ENCODE measurements at regions not wholly inside any gene's neighbourhood (a gene's known extent, or its start where the extent isn't known, plus 50 kb on each side); places are given as distances from the start of the nearest gene placed in this dataset.

DNA sequence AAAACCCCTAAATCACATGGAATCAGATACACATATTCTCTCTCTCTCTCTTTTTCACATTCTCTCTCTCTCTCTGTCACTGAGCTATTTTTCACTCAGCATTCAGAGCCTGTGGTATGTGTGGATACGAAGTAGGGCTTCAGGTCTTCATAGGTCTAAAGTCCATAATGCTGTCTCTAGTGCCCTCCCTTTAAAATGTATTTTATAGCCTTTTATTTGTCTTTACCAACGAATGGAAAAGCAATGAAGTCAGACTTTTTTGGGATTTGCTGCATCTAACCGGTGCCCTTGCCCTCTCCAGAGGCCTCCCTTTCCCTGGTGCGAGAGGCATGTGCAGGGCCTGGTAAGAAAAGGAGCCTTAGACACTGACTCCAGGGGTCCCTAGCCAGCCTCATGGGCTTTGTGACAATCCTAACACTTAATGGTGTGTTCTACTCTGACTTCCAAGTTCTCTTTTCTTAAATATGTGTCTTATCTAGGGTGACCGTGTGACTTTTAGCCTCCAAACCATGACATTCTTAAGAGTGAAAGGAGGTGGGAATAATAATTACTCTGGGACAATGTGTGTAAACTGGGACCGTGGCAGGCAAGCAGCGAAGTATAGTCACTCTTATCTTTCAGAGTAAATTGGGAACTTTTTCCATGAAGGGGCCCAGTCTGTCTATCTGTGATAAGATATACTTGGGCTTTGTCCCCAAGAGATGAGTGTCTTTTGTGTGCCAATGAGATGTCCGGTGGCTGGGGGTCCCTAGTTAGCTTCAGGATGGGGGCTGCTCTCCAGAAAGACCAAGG, 101.1 kb downstream of the B3GNT2 start:
- DNase-seq, result no peak

DNA sequence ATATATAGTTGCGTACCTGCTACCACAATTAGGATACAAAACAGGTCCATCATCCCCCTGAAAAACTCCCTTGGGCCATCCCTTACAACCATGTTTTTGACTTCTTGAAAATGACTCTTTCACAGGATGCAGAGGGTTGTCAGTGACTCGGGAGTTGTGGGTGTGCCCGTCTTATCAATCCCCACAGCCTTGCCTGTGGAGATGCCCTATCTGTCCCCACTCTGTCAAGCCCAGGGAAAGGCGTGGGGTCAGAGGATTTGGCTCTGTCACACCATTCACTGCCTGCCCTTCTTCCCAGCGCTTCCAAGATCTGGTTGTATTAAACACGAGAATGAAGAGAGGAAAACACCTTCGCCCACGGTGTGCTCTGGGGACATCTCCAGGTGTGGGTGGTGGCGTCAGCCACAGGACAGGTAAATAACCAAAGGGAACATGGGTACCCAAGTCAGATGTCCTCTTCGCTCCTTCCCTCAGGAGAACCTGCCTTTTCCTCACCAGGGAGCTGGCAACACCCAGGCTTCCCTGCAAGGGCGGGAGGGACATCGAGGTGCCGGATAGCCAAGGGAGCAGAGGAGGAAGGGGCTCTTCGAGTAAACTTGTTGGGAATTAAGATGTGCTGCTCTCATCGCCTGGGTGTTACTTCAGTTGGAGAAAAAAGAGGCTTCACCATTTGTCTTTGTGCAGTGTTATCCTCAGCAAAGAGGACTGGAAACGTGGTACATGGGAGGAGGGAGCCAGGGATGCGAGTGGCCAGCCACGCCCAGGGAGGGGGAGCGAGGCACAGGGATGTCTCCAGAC, 100.3 kb downstream of the B3GNT2 start:
- no peak for DNase-seq

DNA sequence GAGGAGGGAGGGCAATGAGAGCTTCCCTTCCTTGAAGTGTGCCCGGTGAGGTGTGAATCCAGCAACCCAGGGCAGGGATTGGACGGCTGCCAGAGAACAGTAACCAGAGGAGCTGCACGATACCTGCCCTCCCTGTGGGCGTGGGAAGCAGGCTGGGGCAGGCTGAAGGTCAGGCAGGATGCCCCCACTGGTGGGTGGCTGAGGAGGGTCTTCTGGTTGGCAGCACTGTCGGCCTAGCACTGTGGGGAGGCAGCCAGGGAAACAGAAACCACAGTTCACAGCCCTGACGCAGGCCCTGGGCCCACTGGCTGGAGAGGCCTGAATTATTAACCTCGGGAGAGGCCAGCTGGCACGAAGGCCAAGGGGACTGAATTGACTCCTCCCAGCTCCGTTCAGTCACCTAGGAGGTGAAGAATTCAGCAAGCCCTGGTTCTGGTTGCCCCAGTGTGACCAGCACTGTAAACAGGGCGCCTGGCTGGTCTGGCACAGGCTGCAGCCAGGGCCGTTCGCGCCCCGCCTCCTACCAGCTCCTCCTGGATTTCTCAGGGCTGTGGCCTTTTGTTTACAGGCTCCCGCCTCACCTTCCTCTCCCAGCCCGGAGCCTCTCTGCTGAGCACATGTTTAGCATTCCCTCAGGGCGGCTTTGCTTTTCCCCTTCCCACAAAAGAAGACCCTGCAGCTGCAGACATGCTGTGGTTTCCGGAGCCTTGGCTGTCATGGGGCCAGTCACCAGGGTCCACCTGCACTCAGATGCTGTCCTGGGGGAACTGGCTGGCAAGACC, 97.8 kb downstream of the B3GNT2 start:
- DNase-seq, result peak in 1 of 2 experiments; percentile 28

DNA sequence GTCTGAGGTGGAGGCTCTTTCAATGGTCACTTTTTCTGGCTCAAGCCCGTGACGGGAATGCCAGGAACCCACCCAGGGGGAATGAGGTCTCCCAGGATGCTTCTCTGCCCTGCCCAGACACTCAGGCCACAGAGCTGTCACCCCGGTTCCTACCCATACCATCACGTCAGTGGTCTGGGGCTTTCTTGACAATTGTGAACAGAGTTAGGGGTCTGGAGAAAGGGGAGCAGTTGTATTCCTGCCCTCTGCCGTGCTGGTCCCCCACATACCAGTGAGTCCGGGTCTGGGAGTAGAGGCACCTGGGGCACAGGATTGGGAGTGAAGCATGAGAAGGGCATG, 97.2 kb downstream of the B3GNT2 start:
- DNase-seq, result no peak

DNA sequence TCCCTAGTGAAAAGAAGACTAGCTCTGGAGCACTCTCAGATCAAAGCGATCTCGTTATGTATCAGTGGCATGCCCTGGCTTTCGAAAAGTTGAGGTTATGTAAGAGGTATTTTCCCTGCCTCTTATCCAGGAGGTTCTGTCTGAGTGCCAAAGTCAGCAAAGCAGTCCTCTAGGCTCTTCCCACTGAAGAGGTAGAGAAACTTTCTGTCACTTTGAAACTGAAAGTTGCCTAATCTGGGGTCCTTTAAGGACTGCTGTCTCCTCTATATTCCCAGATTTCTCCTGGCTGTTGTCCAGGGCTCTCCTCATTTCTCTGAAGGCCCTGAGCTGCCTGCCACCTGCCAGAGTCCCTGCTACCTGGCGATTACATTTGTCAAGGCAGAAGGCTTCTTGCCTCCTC, 96.3 kb downstream of the B3GNT2 start:
- no peak for DNase-seq

DNA sequence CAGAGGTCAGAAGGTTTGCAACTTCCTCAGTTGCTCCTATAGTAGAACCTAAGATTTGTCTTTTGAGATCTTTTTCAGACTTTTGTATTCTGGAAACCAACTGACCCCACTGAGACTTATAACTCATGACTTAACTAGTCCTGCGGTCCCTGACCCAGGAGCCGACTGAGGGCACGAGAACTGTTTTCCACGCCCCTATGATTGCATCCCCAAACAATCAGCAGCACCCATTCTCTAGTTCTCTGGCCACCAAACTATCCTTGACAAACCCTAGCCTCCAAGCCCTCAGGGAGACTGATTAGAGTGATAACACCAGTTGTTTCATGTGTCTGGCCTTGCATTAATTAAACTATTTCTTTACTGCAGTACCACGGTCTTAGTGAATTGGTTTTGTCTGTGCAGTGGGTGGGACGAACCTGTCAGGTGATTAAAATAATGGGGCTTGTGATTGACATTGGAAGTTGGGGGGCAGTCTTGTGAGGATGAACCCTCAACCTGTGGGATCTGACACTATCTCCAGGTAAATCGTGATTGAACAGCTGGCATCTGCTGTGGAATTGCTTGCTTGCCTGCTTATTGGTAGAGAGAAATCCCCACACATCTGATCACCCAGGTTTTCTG, 95.7 kb downstream of the B3GNT2 start:
- DNase-seq, result no peak

DNA sequence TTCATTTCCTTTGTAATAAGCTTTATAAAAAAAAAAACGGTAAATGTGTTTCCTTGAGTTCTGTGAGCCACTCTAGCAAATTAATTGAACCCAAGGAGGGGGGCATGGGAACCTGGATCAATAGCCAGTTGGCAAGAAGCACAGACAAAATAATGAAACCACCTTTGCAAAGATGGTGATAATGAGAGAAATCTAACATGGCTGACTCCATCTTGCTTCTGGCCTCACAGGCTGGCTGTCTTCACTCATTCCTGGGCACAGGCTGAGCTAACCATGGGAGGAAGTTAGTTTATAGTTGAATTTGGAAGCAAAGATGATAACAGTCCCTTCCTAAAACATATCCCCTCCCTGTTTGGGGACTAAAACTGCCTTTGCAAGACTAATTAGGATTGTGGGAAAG, 95.1 kb downstream of the B3GNT2 start:
- no peak for DNase-seq

DNA sequence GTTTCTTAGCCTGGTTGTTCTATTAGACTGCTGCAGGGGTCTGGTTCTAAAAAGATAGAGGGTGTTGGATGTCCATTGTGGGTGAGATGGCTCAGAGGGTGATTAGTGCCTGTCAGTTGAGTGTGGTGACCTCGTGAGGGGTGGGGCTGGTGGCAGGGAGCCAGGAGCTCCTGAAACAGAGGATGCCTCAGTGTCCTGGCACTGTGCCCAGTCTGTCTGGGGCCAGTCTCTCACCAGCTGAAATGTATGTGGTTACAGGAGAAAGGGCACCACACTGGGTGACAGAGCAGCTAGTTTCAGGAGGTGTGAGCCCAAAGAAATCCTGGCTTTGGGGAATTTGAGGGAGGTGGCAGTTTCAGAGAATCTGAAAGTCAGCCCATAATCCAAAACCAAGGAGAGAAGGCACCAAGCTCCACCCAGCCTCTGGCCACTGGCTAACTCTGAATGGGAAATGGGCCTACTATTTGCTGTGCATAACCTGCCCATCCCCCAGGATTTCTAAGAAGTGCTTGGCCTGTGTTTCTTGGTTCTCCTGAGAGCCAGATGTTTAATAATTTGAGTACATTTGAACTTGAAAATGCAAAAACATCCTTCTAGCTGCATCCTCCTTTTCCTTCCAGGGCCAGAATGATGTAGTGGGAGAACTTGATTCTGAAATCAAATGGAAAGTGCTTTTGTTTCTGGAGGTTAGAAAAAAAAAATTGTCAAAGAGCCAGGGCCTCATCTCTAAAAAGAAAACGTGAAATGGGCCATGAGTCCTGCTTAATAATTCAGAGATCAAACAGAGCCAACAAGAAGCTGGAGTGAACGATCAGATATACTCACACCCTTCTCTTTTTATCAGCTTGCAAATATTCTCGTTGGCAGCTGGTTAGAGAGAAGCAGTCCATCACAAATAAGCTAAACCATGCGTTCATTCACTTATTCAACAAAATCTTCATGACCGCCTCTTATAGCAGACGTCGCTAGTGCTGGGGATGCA, 92.3 kb downstream of the B3GNT2 start:
- DNase-seq, result peak; percentile 23 to 66

DNA sequence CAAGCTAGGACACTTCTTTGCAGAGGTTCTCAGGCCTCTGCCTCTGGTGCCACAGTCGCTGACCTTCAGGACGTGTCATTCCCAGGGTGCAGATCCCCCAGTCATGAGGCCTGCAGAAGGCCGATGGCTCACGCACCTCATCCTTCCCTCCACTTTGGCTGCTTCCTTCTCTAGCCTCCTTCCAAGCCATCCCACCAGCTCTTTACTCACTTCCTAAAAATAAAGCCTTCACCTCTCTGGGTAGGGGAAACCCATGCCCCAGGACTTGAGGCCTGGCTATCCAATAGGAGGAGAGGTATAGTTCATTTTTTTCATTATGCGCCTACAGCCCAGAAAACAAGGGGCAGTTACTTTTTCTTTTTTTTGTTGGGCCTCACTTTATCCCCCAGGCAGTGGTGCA, 91.4 kb downstream of the B3GNT2 start:
- no peak for DNase-seq

DNA sequence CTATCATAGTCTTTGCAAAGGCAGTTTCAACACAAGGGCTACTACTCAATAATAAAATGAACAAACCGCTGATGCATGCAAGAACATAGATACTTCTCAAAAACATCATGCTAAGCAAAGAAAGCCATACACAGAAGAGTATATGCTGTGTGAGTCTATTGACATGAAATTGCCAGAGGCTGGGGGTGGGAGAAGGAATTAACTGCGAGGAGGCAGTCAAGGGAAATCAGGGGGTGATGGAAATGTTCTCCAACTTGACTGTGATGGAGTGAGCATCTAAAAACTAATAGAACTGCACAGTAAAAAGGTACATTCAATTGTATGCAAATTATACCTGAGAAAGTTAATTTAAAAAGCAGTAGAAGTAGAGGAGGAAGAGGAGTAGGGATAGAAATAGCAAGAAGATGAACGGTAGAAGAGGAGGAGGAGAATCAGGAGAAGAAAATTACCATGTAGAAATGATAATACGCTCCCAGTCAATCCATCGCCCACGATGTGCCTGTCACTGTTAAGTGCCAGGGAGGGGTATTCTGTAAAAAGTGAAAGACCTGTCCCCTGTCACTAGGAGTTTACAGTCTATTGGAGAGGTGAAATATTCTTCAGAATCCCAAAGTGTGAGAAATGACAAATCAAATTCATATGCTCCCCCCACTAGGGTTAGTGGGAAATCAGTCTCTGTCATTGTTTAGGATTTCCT, 90.3 kb downstream of the B3GNT2 start:
- no peak for DNase-seq

DNA sequence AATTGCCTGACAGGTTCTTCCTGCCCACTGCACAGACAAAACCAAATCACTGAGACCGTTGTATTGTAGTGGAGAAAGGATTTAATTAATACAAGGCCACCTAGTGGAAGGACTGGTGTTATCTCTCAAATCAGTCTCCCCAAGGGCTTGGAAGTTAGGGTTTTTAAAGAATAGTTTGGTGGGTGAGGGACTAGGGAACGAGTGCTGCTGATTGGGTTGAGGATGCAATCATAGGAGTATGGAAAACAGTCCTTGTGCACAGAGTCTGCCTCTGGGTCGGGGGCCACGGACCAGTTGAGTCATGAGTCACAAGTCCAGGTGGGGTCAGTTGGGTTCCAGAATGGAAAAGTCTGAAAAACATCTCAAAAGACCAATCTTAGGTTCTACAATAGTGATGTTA, 89.1 kb downstream of the B3GNT2 start:
- no peak for DNase-seq

DNA sequence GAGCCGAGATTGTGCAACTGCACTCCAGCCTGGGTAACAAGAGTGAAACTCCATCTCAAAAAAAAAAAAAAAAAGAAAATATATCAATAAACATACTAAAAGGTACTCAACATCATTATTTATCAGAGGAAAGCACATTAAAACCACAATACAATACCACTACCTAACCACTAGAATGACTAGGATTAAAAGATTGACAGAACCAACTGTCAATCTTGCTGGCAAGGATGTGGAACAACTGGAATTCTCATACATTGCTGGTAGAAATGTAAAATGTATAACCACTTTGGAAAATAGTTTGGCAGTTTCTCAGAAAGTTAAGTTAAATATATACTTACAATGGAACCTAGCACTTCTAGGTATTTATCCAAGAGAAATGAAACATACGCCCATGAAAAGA, 88.6 kb downstream of the B3GNT2 start:
- DNase-seq, result no peak

DNA sequence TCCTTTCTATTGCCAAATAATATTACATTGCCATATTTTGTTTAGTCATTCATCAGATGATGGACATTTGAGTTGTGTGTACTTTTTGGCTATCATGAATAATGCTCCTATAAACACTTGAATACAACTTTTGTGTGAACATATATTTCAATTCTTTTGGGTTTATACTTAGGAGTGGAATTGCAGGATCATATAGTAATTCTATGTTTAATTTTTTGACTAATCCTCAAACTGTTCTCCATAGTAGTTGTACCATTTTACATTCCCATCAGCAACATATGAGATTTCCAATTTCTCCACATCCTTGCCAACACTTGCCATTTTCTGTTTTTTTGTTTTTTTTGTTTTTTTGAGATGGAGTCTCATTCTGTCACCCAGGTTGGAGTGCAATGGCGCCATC, 87.2 kb downstream of the B3GNT2 start:
- DNase-seq, result no peak

DNA sequence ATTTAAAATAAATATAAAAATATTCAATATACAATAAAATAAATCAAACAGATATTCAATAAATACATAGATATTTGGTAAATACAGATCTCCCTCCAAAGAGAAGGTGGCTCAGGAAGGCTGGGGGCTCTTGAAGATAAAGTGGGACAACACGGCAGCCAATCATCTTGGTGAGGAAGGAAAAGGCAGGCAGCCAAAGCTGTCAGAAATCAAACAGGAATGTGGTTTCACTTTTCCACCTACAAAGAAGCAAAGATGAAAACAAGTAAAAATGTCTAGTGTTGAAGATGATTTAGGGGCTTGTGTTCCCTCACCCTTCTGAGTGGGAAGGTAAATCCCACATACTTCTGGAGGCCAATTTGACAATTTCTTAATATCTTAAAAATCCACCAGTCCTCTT, 85.7 kb downstream of the B3GNT2 start:
- DNase-seq, result no peak

DNA sequence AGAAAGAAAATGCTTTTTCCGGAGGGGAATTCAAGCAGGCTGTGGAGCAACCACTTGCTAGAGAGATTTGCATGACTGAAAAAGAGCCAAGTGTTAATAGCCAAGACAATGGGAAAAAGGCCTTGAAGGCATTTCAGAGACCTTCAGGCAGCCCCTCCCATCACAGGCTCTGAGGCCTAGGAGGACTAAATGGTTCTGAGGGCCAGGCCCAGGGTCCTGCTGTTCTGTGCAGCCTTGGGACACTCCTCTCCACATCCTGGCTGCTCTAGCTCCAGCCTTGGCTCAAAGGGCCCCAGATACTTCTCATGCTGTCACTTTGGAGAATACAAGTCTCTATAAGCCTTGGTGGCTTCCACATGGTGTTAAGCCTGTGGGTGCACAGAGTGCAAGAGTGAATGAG, 81.8 kb downstream of the B3GNT2 start:
- DNase-seq, result no peak

Measured in NCI-H446 (cell line).